Tibial artery (tissue), 4 donors: ENCODE measurements at regions not wholly inside any gene's neighbourhood (a gene's known extent, or its start where the extent isn't known, plus 50 kb on each side); places are given as distances from the start of the nearest gene placed in this dataset.

Source experiments
- DNase-seq, 2 donors: peaks; one replicate each; pipeline ENCODE4 v3.0.0-alpha.2; 2019
- H3K27ac ChIP-seq, 2 donors: fragments of 200-600 bp; sonication (generic) in 1 of 2; 1 replicate in 1 of 2; 2 replicates in 1 of 2; pipeline ENCODE4 v1.5.1; 2018 to 2019; ENCODE audit warnings: mild to moderate bottlenecking in 1 of 2
- H3K27me3 ChIP-seq, 2 donors: fragments of 200-600 bp; sonication (generic) in 1 of 2; one replicate each; pipeline versions ENCODE4 v1.5.1 to v1.6.0; 2016 to 2019
- H3K36me3 ChIP-seq, 3 donors: fragments of 200-600 bp; sonication (generic) in 2 of 3; one replicate each; pipeline ENCODE4 v1.5.1; 2016 to 2019; ENCODE audit warnings: mild to moderate bottlenecking in 2 of 3
- H3K4me1 ChIP-seq, 4 donors: fragments of 200-600 bp; sonication (generic) in 2 of 4; 1 replicate in 3 of 4; 2 replicates in 1 of 4; pipeline ENCODE4 v1.5.1; 2016 to 2019
- H3K4me3 ChIP-seq, 2 donors: fragments of 200-600 bp; sonication (generic) in 1 of 2; 1 replicate in 1 of 2; 2 replicates in 1 of 2; pipeline ENCODE4 v1.5.1; 2018 to 2019; ENCODE audit warnings: mild to moderate bottlenecking in 2 of 2
- H3K9me3 ChIP-seq, 3 donors: fragments of 200-600 bp; sonication (generic) in 1 of 3; one replicate each; pipeline ENCODE4 v1.5.1; 2016 to 2019
- intact Hi-C: fragments of 100-400 bp; cut with DNase I; formaldehyde crosslinking; loops from one replicate; pipeline ENCODE4 v1.15.0; 2023; ENCODE audit warnings: low total_unique reads
- TF ChIP-seq, protein P1 (sequence below), 2 experiments: fragments of 200-600 bp in 1 of 2; fragments of 450-650 bp in 1 of 2; IDR thresholded peaks; one replicate each; pipeline ENCODE4 v1.5.1; 2017 to 2019; ENCODE audit warnings: antibody characterized with exemption in 2 of 2, mild to moderate bottlenecking in 1 of 2, moderate library complexity in 1 of 2

DNA sequence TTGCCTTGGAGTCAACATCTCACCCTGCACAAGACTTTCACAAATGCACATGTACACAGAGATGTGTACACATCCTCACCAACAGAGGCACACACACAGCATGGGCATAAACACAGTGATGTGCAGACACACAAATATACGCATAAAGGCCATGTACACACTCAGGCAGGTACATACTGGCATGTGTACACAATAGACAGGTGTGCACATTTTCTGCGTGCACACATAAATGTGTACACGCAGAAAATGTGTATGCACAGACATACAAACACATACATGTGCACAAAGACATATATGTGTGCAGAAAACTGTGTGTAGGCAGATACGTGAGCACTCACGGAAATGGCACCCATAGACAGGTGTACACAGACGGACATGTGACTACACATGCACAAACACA lies 85.3 kb upstream of the ZBTB40 start:
- TF ChIP-seq, protein P1, sequence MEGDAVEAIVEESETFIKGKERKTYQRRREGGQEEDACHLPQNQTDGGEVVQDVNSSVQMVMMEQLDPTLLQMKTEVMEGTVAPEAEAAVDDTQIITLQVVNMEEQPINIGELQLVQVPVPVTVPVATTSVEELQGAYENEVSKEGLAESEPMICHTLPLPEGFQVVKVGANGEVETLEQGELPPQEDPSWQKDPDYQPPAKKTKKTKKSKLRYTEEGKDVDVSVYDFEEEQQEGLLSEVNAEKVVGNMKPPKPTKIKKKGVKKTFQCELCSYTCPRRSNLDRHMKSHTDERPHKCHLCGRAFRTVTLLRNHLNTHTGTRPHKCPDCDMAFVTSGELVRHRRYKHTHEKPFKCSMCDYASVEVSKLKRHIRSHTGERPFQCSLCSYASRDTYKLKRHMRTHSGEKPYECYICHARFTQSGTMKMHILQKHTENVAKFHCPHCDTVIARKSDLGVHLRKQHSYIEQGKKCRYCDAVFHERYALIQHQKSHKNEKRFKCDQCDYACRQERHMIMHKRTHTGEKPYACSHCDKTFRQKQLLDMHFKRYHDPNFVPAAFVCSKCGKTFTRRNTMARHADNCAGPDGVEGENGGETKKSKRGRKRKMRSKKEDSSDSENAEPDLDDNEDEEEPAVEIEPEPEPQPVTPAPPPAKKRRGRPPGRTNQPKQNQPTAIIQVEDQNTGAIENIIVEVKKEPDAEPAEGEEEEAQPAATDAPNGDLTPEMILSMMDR (IDR thresholded peaks at IDR 0.05) = no peak
- intact Hi-C loops = no loop called here
- Histone ChIP-seq H3K9me3 (no peaks in the 10 kb centered on the region), H3K36me3 (no peaks in the 10 kb centered on the region), H3K27ac (no peak overlapping the region), H3K27me3 (peaks cover 0 to 73% of the 10 kb centered on the region in 2 donors), H3K4me1 (no peaks in the 10 kb centered on the region), H3K4me3 (no peak overlapping the region)
- DNase-seq = no peak

DNA sequence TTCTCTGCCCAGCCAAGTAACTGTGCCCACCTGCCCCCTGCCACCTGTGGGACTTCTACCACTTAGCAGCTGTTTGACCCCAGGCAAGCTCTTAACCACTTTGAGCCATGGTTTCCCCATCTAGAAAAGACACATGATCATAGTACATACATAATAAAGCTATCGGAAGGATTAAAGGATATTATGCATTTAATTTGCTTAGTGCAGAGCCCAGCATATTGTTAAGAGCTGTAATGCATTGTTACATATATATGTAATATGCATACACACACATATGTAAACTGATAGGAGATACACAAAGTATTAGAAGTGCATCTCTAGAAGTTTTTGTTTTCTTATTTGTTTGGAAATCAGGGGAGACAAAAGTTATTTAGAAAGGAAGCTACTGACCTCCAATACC lies 83.5 kb upstream of the ZBTB40 start:
- no peaks in the 10 kb centered on the region for H3K4me1 ChIP-seq
- peaks cover 0 to 6% (median 0%) of the 10 kb centered on the region in 3 donors for H3K9me3 ChIP-seq
- no peaks in the 10 kb centered on the region for H3K36me3 ChIP-seq
- no peak overlapping the region for H3K27ac ChIP-seq
- intact Hi-C loops = no loop called here
- TF ChIP-seq, protein P1 (IDR thresholded peaks at IDR 0.05) = no peak
- H3K4me3 ChIP-seq = no peak overlapping the region
- DNase-seq = no peak
- H3K27me3 ChIP-seq = peaks cover 0 to 73% of the 10 kb centered on the region in 2 donors

DNA sequence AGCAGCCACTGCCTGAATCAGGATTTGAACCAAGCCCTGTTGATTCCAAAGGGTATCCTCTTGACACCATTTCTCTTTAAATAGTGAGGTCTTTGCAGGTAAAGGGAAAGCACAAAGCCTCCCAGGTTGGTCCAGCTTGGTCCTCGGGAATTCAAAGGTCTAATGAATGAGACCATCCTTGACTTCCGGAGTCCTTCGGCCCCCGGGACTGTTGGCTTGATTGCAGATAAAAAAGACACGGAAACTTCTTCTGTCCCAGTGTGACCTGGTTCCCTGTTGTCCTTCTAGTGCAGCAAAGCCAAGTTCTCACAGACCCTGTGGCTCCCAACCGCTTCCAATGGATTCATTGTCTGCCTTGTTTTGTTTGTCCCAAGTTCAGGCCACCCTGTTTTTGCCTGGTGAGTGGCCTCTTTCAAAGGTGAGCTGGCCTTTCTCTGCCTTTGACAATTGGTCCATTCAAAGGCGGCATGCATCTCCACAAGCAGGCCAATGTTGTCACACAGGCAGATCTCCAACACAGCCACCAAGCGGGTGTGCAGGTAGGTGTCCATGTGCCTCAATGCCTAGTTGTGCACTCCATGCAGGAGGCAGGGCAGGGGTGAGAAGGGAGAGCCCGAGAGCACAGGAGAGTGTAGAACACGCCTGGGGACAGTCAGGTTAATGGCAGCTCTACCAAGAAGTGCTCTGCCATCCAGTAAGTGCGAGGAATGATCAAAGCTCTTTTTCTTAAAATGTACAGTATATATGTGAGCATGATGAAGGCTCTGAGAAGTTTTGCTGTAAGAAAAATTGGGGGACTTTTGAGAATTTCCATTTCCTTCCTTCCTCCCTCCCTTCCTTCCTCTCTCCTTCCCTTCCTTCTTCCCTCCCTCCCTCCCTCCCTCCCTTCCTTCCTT lies 82.1 kb upstream of the ZBTB40 start:
- H3K27ac ChIP-seq = no peak overlapping the region
- DNase-seq = no peak
- no peaks in the 10 kb centered on the region for H3K4me1 ChIP-seq
- H3K4me3 ChIP-seq = no peak overlapping the region
- H3K27me3 ChIP-seq = peaks cover 0 to 73% of the 10 kb centered on the region in 2 donors
- H3K9me3 ChIP-seq = peaks cover 0 to 8% (median 0%) of the 10 kb centered on the region in 3 donors
- intact Hi-C loops = no loop called here
- TF ChIP-seq, protein P1 (IDR thresholded peaks at IDR 0.05) = no peak
- no peaks in the 10 kb centered on the region for H3K36me3 ChIP-seq

DNA sequence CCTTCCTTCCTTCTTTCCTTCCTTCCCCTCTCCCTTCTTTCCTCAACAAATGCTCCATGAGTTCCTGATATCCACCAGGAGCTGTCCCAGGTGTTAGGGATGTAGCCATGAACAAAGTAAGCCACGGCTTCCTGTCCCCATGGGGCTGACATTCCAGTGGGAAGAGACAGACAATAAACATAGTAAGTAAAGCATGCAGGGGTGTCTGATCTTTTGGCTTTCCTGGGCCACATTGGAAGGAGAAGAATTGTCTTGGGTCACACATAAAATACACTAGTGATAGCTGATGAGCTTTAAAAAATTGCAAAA lies 81.5 kb upstream of the ZBTB40 start:
- Histone ChIP-seq H3K27me3 (peaks cover 0 to 73% of the 10 kb centered on the region in 2 donors), H3K27ac (no peak overlapping the region), H3K4me1 (no peaks in the 10 kb centered on the region), H3K9me3 (peaks cover 0 to 8% (median 0%) of the 10 kb centered on the region in 3 donors), H3K4me3 (no peak overlapping the region), H3K36me3 (no peaks in the 10 kb centered on the region)
- TF ChIP-seq, protein P1 (IDR thresholded peaks at IDR 0.05) = no peak
- intact Hi-C loops = no loop called here
- DNase-seq = no peak

DNA sequence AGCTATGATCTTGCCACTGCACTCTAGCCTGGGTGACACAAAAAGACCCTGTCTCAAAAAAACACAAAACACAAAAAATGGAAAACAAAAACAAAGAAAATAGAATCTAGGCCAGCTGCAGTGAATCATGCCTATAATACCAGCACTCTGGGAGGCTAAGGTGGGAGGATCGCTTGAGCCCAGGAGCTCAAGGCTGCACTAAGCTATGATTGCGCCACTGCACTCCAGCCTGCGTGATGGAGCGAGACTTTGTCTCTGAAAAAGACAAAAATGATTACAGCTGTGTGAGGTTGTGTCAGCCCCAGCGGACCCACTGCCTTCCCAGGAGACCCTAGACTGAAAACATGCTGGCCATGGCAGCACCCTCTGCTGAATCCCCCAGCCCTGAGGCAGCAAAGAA lies 80.2 kb upstream of the ZBTB40 start:
- TF ChIP-seq, protein P1 (IDR thresholded peaks at IDR 0.05) = no peak
- no peak for DNase-seq
- Histone ChIP-seq H3K9me3 (peaks cover 0 to 8% (median 0%) of the 10 kb centered on the region in 3 donors), H3K27ac (no peak overlapping the region), H3K4me1 (no peaks in the 10 kb centered on the region), H3K36me3 (no peaks in the 10 kb centered on the region), H3K4me3 (no peak overlapping the region), H3K27me3 (peaks cover 0 to 65% of the 10 kb centered on the region in 2 donors)
- intact Hi-C loops = no loop called here
